Type B pancreatic cell (in vitro differentiated cells): ENCODE measurements at regions not wholly inside any gene's neighbourhood (a gene's known extent, or its start where the extent isn't known, plus 50 kb on each side); places are given as distances from the start of the nearest gene placed in this dataset.

Source experiments
- DNase-seq: peaks from one replicate; pipeline ENCODE4 v3.0.0; 2021; ENCODE audit warnings: mixed read lengths; ENCODE audit not compliant: unreplicated experiment; ENCODE audit errors: extremely low spot score
- H3K27ac Mint-ChIP-seq: 2 replicates; pipeline ENCODE4 v1.8.0; 2021; ENCODE audit warnings: mild to moderate bottlenecking, mixed read lengths
- H3K27me3 Mint-ChIP-seq: 2 replicates; pipeline ENCODE4 v1.8.0; 2021; ENCODE audit warnings: mixed read lengths
- H3K36me3 Mint-ChIP-seq: 2 replicates; pipeline ENCODE4 v1.8.0; 2021; ENCODE audit warnings: mixed read lengths
- H3K4me1 Mint-ChIP-seq: one replicate; pipeline ENCODE4 v1.8.0; 2021; ENCODE audit warnings: mixed read lengths; ENCODE audit not compliant: unreplicated experiment
- H3K4me3 Mint-ChIP-seq: 2 replicates; pipeline ENCODE4 v1.8.0; 2021; ENCODE audit warnings: mild to moderate bottlenecking, mixed read lengths
- H3K9me3 Mint-ChIP-seq: 2 replicates; pipeline ENCODE4 v1.8.0; 2021; ENCODE audit warnings: mixed read lengths
- TF ChIP-seq, protein P1 (sequence below): fragments of 200-600 bp; sonication (generic); conservative IDR thresholded peaks from 2 replicates; pipeline ENCODE4 v1.5.0; 2021; ENCODE audit warnings: antibody characterized with exemption, mild to moderate bottlenecking

DNA sequence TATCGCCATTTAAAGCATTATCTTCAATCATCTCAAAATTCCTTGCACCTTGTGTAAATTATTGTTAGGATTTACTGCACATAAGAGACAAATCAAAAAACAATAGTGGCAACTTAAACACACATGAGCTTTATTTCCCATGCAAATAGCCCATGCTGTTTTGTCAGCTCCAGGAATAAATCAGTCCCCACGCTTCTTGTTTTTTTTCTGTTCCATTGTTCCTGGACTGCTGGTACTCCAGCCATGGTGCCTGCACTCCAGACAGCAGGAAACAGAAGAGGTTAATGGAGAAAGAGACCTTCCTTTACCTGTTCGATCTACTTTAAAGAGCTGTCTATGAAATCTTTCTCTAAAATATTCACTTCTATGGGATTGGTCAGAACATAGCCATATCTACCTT is 1515.7 kb upstream of the TENM3 start:
- no peaks in the 10 kb centered on the region for H3K36me3 Mint-ChIP-seq
- no peaks in the 10 kb centered on the region for H3K4me1 Mint-ChIP-seq
- no peak for DNase-seq
- no peak overlapping the region for H3K4me3 Mint-ChIP-seq
- H3K27me3 Mint-ChIP-seq = no peaks in the 10 kb centered on the region
- TF ChIP-seq, protein P1, sequence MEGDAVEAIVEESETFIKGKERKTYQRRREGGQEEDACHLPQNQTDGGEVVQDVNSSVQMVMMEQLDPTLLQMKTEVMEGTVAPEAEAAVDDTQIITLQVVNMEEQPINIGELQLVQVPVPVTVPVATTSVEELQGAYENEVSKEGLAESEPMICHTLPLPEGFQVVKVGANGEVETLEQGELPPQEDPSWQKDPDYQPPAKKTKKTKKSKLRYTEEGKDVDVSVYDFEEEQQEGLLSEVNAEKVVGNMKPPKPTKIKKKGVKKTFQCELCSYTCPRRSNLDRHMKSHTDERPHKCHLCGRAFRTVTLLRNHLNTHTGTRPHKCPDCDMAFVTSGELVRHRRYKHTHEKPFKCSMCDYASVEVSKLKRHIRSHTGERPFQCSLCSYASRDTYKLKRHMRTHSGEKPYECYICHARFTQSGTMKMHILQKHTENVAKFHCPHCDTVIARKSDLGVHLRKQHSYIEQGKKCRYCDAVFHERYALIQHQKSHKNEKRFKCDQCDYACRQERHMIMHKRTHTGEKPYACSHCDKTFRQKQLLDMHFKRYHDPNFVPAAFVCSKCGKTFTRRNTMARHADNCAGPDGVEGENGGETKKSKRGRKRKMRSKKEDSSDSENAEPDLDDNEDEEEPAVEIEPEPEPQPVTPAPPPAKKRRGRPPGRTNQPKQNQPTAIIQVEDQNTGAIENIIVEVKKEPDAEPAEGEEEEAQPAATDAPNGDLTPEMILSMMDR = no peak
- H3K27ac Mint-ChIP-seq = no peak overlapping the region
- H3K9me3 Mint-ChIP-seq = peaks cover 7% of the 10 kb centered on the region

DNA sequence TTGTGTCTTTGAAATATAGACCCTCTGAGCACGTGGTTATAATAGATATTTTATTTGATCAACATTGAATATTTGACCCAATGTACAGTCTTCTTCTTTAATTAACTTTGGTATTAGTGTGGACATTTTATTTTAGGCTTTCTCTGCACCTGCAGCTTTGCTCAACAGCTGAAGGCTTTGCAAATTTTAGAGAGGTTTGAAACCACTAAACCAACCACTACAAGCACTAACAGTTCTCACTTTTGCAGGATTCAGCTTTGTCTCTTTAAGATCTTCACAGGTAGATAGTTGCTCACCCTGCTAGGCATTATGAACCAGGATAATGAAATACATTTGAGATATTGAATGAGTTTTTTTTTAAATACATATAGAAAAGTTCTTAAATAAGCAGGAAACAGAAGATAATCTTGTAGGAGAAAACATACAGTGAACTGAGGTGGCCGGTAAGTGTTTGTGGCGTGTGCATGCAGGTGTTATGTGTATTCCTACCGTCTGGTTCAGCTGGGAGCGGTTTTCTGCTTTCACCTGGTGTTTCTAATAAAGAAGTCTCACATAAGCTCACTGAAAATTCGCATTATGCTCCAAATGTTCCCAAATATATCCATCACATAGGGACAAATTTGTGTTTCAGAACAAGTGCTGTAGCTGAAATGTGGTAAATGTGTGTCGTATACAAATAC is 1508.3 kb upstream of the TENM3 start:
- no peak for DNase-seq
- Mint-ChIP-seq H3K27me3 (no peaks in the 10 kb centered on the region), H3K4me3 (no peak overlapping the region), H3K9me3 (peaks cover 11% of the 10 kb centered on the region), H3K27ac (no peak overlapping the region), H3K36me3 (no peaks in the 10 kb centered on the region), H3K4me1 (no peaks in the 10 kb centered on the region)
- TF ChIP-seq, protein P1 = no peak

DNA sequence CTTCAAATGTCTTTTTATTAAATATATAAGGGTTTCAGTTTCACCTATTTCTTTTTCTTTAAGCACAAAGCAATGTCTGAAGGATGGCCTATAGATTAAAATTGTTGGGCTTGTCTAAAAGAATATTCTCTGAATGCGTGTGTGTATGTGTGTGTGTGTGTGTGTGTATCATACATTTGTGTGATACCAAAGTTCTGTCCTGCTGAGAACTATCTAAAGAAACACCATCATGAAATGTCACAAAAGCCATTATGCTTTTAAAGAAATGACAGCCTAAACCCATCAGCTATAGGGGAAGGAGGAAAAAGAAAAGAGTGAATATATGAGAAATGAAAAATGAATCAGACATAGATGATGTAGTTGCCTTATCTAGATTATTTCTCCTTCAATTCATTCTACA is 1501.5 kb upstream of the TENM3 start:
- Mint-ChIP-seq H3K4me1 (no peaks in the 10 kb centered on the region), H3K27me3 (no peaks in the 10 kb centered on the region)

DNA sequence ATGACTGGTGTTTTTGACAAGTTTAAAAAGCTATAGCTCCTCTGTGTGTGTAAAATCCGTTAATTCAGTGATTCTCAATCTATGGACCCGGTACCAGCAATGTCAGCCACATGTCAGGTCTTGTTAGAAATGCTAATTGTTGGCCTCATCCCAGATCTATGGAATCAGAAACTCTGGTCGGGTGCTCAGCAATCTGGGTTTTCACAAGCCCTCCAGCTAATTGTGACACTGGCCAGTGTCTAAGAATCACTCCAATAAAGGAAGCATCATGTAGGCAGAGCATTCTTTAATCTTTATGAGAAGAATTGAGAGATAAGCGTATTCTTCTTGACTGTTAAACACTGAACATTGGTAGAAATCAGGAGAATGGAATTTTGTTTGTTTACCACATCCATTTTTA is 1498.2 kb upstream of the TENM3 start:
- no peak for DNase-seq
- H3K27me3 Mint-ChIP-seq = no peaks in the 10 kb centered on the region
- no peaks in the 10 kb centered on the region for H3K36me3 Mint-ChIP-seq
- no peak overlapping the region for H3K27ac Mint-ChIP-seq
- no peaks in the 10 kb centered on the region for H3K4me1 Mint-ChIP-seq
- no peaks in the 10 kb centered on the region for H3K9me3 Mint-ChIP-seq
- TF ChIP-seq, protein P1 = no peak
- no peak overlapping the region for H3K4me3 Mint-ChIP-seq

More for the DNA sequence above, 1501.5 kb upstream of the TENM3 start:
- H3K36me3 Mint-ChIP-seq = no peaks in the 10 kb centered on the region
- no peak overlapping the region for H3K27ac Mint-ChIP-seq
- TF ChIP-seq, protein P1 = no peak
- no peak overlapping the region for H3K4me3 Mint-ChIP-seq
- no peak for DNase-seq
- peaks cover 3% of the 10 kb centered on the region for H3K9me3 Mint-ChIP-seq

DNA sequence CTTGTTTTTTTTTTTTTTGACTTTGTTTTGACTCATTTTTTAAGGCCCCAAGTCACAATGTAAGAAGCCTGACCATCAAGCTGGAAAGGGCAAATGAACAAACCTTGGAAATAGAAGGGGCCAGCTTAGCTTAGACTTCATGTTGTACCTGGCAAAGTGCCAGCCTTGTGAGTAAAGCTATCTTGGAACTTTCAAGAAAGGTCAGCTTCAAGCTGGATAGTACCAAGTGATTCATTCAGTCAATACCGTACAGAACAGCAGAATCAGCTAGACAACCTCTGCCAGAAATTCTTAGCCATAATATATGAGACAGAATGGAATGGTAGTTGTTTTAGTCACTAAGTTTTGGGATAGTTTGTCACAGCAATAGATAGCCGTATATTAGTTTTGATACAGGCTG is 1492.2 kb upstream of the TENM3 start:
- peaks cover 6% of the 10 kb centered on the region for H3K9me3 Mint-ChIP-seq
- no peak overlapping the region for H3K4me3 Mint-ChIP-seq
- H3K27ac Mint-ChIP-seq = no peak overlapping the region
- no peaks in the 10 kb centered on the region for H3K4me1 Mint-ChIP-seq
- H3K27me3 Mint-ChIP-seq = no peaks in the 10 kb centered on the region
- no peak for DNase-seq
- TF ChIP-seq, protein P1 = no peak
- no peaks in the 10 kb centered on the region for H3K36me3 Mint-ChIP-seq
